Superior temporal gyrus (tissue), 1 donor: ENCODE measurements at regions not wholly inside any gene's neighbourhood (a gene's known extent, or its start where the extent isn't known, plus 50 kb on each side); places are given as distances from the start of the nearest gene placed in this dataset.

ENCODE experiments used
- DNase-seq: peaks from one replicate; pipeline ENCODE4 v3.0.0-alpha.2; 2016; ENCODE audit errors: extremely low spot score

DNA sequence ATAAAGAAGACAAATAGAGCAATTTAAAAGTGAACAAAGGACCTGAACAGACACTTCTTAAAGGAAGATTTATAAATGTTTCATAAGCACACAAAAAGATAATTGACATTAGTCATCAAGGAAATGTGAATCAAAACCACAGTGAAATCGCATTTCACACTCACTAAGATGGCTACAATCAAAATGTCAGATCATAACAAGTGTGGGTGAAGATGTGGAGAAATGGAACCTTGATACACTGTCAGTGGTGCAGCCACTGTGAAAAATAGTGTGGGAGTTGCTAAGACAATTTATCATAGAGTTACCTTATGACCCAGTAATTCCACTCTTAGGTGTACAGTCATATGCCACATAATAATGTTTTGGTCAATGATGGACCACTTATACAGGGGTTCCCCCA, 54.5 kb upstream of the HTR4 start:
- no peak for DNase-seq

DNA sequence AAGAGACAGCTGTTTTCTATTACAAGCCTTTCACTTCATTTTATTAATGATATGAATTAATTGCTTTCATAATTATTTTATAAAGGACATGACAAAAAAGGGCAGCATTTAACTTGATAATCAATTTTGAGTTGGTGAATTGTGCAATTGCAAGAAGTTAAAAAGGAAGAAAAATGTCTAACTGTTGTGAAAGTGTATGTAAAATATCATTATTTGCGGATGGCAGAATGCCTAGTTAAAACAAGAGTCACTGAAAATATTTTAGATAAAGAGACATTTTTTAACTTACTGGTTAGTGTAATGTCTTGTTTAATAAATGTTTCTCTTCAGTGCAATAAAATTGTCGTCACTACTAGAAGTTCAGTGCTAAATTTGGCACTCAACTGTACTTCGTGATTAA, 57.6 kb upstream of the HTR4 start:
- no peak for DNase-seq

DNA sequence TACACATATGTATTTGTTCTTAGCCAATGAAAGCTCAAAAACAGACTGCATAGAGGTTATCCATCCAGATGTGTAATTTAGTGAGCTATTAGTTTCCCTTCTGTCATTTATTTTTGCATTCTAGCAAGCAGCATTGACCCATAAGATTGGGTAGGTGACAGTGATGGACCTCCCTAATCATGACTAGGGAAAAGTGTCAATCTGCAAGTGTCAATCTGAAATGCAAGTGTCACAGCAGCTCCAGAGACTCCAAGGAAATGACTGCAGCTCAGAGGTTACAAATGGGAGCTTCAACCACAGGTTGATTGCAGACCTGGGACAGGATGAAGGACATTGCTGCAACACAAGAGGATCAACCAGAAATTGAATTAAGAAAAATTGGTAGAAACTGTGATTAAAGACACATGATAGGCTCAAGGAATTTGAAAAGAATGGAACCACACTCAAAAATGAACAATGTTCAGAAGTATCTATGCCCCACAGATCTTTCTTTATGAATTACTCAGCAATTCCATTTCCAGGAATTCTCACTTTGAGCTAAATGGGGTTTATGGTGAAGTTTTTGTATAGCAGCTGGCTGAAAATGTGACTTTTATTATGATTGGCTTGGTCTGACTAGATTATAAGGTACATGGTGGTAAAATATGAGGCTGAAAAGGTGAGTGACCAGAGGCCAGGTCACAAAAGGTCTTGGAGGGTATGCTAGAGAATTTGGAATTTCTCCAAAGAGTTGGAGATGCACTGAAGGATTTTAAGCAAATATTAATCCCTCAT, 59.6 kb upstream of the HTR4 start:
- DNase-seq = no peak

DNA sequence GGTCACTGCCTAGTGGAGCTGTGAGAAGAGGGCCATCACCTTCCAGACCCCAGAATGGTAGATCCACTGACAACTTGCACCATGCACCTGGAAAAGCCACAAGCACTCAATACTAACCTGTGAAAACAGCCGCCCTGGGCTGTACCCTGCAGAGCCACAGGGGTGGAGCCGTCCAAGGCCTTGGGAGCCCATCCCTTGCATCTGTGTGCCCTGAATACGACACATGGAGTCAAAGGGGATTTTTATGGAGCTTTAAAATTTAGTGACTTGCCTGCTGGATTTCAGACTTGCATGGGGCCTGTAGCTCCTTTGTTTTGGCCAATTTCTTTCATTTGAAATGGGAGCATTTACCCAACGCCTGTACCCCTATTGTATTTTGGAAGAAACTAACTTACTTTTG, 62.4 kb upstream of the HTR4 start:
- DNase-seq = no peak

DNA sequence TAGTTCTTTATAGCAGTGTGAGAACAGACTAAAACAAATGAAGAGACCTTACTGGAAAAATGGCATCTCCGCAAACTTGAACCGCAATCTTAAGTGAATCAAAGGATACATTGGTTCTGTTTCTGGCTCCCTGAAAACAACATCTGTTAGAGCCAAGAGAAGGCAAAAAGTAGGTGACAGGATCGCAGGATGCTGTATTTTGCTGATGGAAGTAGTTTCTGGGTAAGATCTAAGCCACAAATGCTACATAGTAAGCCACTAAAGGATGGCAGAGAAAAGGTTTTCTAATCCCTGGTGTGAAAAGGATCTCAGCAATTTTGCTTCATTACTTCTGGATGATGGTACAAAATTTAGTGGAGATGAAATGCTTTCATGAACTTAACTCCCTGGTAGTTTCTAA, 63.3 kb upstream of the HTR4 start:
- no peak for DNase-seq

DNA sequence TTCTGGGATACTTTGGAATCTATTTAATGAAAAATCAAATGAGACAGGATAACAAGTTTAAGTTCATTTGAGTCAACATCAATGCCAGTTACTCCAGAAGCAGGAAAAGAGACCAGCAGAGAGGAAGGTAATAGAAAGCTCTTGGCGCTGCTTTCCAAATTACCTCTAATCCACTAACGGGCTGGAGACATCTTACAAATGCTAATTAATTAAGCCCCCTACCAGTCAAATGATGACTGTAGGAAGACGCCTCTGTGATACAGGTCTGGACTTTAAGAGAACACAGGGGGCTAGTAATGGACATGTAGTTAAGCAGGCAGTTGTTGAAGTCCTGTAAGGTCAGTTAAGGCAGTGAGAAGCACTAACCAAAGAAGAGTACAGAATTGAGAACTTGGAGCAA, 65.3 kb upstream of the HTR4 start:
- no peak for DNase-seq

DNA sequence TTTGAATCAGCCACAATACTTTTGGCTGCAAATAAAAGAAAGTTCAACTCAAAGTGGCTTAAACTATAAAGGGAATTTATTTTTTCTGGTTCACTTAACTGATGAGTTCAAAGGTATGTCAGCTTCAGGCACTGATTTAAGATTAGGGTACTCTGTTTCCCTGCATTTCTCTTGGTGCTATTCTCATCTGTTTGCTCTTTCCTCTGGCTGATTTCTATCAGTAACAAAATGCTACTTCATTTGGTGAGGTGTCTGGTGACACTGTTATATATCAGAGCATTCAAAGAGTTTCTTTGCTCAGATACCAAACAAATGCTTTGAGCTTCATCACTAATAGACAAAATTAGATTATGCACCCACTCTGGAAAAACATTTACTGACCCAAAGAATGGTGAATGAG, 65.9 kb upstream of the HTR4 start:
- no peak for DNase-seq

DNA sequence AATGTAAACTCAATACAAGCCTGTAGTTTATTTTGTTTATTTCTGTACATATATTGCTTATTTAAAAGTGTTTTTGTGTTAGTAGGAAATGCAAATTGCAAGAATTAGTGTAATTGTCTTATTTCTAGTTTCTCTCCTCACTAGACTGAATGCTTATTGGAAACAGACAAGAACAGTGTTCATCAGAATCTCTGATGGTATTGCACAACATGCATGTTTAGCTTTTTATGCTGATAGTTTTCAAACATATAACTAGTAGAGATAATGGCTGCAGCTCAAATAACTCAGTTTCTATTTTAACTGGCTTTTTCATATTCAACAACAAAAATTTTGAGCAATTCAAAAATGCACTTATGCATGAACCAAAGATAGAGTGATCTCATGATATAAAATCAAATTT, 68.8 kb upstream of the HTR4 start:
- no peak for DNase-seq

DNA sequence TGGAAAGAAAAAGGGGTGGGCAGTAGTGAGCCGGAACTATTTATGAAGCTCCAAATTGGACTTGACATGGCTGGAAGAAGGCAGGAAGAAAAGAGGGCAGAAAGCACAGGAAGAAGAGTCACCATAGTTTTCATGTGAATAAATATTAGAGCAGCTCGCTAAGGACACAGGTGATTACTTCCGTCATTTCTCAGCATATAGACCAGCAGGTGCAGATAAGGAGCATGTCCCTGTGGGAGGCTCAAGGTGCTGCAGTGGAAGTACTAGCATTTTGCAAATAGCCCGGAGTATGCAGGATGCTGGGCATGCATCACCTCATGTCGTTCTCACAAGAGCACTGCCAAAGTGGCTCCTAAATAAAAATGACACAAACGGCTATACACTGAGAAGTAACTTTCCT, 71.3 kb upstream of the HTR4 start:
- no peak for DNase-seq

DNA sequence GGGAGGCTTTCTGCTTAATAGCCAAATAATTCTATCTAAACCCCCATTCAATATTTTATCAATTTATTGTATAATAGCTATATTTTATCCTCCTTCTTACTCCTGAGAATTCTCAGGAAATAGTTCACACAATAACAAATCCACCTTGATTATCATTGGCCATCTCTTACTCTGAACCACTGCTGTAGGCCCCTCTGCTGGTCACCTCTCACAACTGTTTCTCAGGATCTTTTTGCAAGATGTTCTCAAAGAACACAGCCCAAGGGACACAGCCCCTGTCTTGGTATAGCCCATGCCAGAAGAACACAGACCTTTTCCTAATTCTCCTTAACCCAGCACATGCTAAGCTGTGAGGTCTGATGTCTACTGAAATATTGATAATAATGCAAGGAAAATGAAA, 74.9 kb upstream of the HTR4 start:
- no peak for DNase-seq

DNA sequence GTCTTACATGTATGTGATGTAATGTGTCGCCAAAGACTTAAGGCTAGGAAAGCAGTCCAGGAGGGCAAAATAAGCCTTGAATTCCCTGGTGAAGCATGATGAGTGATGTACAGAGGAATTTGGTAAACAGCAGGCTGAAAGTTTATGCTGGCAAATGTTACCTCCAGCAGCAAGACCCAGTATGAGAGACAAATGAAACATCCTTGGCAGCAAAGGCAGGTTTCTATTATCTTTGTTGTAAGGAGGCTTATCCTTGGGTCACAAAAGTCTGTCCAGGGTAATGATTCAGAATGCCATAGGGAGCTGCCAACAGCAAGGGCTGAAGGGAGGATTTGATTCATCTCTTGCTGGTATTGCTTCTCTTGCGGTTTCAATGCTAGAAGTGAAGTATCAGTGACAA, 75.9 kb upstream of the HTR4 start:
- DNase-seq = no peak

DNA sequence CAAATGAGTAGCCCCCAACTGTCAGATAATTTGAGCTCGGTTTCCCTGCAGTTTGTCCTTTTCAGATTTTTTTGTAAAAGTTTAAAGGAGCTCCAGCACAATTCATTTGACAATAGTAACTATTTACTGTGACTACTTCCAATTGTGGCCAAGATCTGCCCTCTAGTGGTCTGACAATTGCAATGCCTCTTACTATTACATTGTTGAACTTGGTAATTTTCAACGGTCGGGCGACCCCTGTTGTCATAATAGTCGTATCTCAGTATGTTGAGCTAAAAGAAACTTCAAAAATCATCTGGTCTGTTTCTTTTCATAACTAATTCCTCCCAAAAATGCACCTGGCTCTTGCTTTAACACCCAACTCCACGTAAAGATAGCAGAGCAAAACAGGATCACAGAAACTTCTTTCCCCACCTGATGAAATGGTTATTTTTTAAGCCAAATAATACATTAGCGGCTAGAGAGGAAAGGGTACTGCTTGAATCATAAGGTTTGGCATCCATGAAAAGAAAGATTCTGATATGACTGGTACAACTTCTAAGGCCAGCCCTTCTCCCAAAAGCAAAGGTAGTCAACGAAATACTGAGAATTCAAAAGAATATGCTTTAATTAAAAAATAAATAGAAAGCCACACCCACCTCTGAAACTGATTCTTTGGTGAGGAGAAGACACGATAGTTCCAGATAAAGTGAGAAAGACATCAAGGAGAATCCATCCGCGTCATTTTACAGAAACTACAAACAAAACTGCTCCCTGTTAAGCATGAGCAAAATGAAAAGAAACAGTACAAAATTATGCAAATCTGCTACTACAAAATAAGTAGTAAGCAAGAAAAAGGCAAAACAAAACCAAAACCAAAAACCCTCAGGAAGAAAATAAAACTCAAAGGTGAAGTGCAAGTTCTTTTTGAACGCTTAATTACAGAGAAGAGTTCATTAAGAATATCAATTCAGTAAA, 76.9 kb upstream of the HTR4 start:
- peak; percentile 96 for DNase-seq

DNA sequence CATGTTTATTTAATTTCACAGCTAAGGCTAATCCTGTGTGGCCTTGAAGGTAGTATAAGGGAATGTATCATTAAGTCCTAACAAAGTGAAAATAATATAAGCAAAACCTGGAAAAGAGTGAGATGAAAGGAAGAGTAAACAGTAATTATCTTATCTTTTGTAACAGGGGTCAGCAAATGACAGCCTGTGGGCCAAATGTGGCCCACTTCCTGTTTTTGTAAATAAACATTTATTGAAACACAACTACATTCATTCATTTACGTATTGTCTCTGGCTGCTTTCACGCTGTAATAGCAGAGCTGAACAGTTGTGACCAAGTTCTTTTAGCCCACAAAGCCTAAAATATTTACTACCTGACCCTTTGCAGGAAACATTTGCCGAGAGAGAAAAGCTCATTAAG, 78.4 kb upstream of the HTR4 start:
- DNase-seq = no peak

DNA sequence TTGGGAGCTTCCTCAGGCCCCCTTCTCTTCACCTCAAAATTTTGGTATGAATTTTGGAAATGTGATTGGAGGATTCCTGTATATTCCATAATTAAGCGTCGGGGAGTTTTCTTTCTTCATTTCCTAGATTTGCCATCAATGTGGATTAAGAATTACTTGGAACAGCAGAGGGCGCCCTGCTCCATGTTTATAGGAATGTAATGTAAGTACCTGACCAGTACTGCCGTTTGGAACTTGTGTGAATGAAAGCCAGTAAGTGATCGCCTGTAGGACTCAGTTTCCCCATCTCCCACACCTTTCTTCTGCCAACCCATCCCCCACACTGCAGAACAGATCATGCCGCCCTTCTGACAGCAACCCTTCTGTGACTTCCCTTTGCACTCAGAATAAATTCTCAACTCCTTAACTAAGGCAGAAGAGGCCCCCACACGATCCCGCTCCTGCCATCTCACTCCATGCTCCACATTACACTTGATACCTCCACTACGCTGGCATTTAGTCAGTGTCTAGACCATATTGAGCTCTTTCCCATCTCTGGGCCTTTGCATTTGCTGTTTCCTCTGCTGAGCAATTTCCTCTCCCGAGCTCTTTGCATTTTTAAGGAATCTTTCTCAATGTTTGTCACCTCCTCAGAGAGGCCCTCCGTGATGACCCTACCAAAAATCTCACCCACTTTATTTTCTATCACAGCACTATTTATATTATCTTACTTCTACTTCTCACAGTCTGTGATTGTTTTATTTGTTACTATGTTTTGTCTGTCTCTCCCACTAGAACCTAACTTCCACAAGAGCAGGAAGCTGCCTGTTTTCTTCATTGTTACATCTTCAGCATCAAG, 79.5 kb upstream of the HTR4 start:
- DNase-seq = peak; percentile 96

DNA sequence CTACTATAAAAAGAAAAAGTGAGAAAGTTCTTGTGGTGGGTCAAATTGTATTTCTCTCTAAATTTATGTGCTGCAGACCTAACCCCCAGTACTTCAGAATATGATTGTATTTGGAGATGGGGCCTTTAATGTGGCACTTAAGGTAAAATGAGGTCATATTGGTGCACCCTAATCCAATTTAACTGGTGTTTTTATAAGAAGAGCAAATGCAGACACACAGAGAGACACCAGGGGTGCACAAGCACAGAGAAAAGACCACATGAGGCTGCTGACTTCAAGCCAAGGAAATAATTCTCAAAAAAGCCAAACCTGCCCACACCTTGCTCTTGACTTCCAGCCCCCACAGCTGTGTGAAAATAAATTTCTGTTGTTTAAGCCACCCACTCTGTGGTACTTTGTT, 80.2 kb upstream of the HTR4 start:
- DNase-seq = no peak

DNA sequence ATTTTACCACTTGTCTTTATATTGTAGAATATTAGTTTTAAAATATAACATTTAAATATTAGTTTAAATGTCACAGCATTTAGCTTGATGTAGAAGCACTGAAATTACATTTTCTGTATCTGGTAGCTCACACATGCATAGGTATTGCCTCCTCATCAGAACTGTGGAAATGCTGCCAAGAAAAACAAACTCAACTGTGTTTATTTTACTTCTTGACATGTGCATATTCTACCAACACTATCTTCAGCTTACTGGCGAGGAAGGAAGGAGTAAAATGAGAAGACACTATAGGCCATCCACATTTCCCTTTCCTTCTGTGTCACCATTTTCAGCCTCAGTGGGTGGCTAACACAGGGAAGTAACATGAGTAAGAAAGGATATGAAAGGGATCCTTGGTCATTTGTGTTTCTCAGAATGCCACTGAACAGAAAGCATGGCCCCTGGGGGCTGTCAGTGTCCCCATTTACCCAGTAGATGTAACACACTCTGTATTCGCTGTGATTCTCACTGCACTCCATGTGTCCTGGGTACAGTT, 81.0 kb upstream of the HTR4 start:
- DNase-seq = no peak

DNA sequence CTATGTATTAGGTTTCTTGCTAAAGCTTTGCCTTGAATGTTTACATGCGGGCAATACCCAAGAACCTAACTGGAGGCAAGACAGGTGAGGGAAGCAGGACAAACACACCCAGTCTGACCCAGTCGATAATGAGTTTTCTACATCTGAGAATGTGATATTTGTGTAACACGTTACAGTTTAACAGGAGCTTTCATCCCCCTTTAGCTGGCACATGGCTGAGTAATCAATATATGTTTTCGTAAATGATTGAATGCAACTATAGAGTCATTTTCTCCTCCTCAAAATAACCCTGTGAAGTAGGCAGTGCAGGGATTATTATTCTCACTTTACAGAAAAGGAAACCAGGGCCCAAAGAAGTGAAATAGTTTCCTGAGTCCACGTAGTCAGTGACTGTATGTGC, 84.7 kb upstream of the HTR4 start:
- no peak for DNase-seq

DNA sequence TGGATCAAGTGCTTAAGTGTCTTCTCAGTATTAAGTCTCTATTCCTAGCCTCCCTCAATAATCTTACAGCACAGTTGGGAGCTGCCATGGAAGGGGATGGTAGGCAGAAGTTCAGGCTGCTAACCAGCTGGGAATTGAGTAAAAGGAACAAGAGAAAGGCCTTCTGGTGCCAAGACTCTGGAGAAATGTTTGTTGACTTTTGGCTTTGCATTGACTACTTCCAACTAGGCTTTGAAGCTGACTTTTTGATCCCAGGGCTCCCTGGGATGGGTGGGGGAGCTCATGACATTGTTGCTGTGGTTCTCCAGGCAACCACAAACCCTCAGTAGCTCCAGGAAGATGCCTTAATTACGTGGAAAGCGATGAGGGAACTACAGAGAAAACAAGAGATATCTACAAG, 85.2 kb upstream of the HTR4 start:
- DNase-seq = no peak

DNA sequence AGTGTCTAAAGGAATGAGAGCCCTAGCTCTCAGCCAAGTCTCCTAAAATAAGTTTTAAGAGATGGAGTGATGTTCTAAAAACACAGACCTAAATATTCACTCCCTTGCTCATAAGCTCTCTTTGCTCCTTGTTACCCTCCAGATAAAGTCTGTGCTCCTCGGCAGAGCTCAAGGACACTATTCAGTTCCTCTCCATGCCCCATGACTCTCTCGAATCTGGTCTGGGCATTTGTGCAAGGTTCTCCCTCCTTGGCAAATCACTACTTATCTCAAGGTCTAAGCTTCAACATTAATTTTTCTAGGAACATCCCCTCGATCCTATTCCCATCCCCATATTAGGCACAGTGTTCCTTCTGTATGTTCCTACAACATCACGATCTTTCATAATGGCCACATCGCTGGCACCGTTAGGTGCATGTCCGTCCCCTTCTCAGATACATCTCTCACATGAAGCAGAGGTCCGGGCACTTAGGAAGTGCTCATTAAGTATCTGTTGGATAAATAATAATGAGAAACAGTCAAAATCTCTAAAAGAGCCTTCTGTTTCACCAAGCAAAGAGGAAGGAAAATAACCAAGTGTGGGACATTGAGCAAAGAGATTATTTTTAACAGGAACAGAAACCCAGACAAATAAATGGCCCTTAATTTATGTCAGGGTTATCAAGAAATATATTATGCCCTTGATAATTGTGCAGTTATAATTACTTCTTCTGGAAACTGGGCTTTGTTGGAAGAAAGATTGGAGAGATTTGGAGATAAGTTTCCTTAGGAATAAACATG, 85.9 kb upstream of the HTR4 start:
- DNase-seq = no peak

DNA sequence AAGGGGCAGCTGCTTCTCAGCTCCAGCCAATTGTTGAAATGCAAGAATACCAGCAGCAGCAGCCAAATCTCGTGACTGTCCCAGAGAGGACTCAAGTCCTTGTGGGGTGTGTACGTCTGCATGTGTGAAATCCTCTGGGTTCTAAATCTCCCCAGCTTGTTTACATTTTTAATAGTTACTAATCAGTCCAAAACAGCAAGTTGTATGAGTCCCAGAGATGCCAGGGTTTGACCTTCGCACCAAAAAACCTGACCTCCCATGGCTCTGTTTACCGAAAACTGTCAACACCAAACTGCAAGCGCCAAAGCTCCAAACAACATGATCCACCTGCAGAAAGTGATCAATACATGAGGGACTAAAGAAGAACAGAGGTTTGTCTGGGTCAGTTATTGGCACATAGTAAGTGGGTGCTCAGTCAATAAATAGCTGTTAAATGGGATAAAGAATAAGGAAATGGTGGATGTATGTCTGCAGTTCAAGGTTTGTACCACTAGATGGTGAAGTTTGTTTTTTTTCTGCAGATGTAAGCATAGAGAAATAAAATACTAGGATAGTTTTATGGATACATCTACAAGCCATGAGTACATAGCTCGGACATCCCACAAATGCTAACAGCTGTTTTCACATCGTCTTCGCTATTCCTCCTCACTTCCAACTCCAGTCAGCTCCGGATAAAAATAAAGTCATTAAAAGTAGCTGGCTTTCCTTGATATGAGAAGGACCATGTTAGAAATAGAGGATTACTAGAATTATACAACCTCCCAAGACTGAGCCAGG, 85.3 kb upstream of the ADRB2 start:
- DNase-seq = peak; percentile 86
